Lung (tissue), 11 donors: ENCODE measurements at regions not wholly inside any gene's neighbourhood (a gene's known extent, or its start where the extent isn't known, plus 50 kb on each side); places are given as distances from the start of the nearest gene placed in this dataset.

ENCODE experiments used
- ATAC-seq: fragments of 200-7000 bp; cut with Tn5 transposase; one replicate; pipeline ENCODE4 v1.9.1; 2020; ENCODE audit warnings: moderate number of reproducible peaks; ENCODE audit not compliant: insufficient read depth, low FRiP score
- DNase-seq, 3 donors: peaks; one replicate each; pipeline ENCODE4 v3.0.0-alpha.2; 2013 to 2017
- H3K27ac ChIP-seq, 2 donors: one replicate each; pipeline ENCODE4 v1.5.1; 2013; ENCODE audit warnings: mild to moderate bottlenecking in 2 of 2, moderate library complexity in 2 of 2, control low read depth in 1 of 2, inconsistent platforms in 1 of 2, low read depth in 1 of 2, low read length in 1 of 2
- H3K27me3 ChIP-seq, 3 donors: one replicate each; pipeline ENCODE4 v1.5.1; 2013; ENCODE audit warnings: low read length in 2 of 3; ENCODE audit not compliant: control insufficient read depth in 3 of 3, insufficient read depth in 3 of 3
- H3K36me3 ChIP-seq, 4 donors: one replicate each; pipeline ENCODE4 v1.5.1; 2013; ENCODE audit warnings: low read length in 4 of 4, mild to moderate bottlenecking in 1 of 4, moderate library complexity in 1 of 4; ENCODE audit not compliant: control insufficient read depth in 4 of 4, insufficient read depth in 4 of 4
- H3K4me1 ChIP-seq, 5 donors: one replicate each; pipeline ENCODE4 v1.5.1; 2013; ENCODE audit warnings: low read length in 5 of 5, mild to moderate bottlenecking in 2 of 5, moderate library complexity in 1 of 5; ENCODE audit not compliant: control insufficient read depth in 5 of 5, insufficient read depth in 5 of 5
- H3K4me3 ChIP-seq: one replicate; pipeline ENCODE4 v1.5.1; 2013; ENCODE audit warnings: mild to moderate bottlenecking, control low read depth, moderate library complexity
- H3K9ac ChIP-seq, 2 donors: one replicate each; pipeline ENCODE4 v1.5.1; 2013; ENCODE audit warnings: low read length in 2 of 2, control low read depth in 1 of 2; ENCODE audit not compliant: insufficient read depth in 1 of 2
- H3K9me3 ChIP-seq, 4 donors: one replicate each; pipeline ENCODE4 v1.5.1; 2013; ENCODE audit warnings: low read length in 3 of 4, mild to moderate bottlenecking in 1 of 4, moderate library complexity in 1 of 4; ENCODE audit not compliant: control insufficient read depth in 4 of 4, insufficient read depth in 3 of 4
- CTCF ChIP-seq: IDR thresholded peaks from 2 replicates; pipeline ENCODE4 v1.5.1; 2012; ENCODE audit warnings: mild to moderate bottlenecking; ENCODE audit errors: control extremely low read depth, extremely low read depth
- WGBS, 2 donors: extraction: QIAGEN DNeasy Blood & Tissue Kit; methylation state at CpG; one replicate each; pipeline ENCODE4 v1.1.7; 2013; 5-methylcytosine and 5-hydroxymethylcytosine counted together
- donor health status: control.
- donor health status: control.
- donor health status: Bipolar disorder and iron deficiency.
- donor health status: healthy.
- donor health status: DM: yes; HTN: yes; CAD: no.

DNA sequence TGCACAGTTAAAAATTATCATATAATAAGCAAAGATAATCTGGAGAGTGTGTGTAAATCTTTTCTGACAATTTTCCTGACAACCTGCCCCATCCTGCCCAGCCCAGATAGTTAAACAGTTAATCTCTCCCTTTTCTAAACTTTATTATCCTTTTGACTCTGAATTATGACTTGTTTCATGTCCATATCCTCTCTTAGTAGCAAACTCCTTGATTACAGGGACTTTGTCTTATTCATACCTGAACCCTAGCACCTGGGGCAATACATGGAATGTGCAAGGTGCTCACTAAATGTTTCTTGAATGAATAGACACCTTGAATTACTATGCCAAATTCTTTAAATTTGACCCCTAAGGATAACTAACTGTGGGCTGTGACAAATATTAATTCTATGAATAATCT is 186.7 kb downstream of the FAM170A start:
- Histone ChIP-seq H3K36me3 (no peaks in the 10 kb centered on the region), H3K27ac (no peak overlapping the region), H3K9ac (no peak overlapping the region), H3K9me3 (no peaks in the 10 kb centered on the region), H3K4me3 (no peak overlapping the region), H3K4me1 (no peaks in the 10 kb centered on the region), H3K27me3 (no peaks in the 10 kb centered on the region)
- TF ChIP-seq CTCF = no peak
- ATAC-seq (no peak), DNase-seq (no peak)

DNA sequence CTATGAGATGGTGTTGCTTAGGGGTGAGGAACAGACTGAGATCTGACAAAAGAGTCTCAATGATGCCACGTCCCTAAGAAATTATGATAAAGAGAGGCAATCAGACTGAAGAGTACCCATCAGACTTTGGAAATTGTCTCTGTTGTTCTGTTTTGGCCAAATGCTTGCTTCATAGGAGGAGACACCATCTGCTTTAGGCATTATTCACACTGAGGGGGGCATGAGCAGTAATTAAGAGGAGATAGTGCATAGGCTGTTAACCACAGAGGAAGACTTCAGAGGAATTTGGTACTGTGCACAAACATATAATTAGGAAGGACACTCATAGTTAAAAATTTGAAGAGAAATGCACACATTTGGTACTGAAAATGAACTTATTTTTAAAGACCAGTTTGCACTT is 190.7 kb downstream of the FAM170A start:
- Histone ChIP-seq H3K36me3 (no peaks in the 10 kb centered on the region), H3K4me1 (no peaks in the 10 kb centered on the region), H3K9me3 (no peaks in the 10 kb centered on the region), H3K4me3 (no peak overlapping the region), H3K9ac (no peak overlapping the region), H3K27me3 (no peaks in the 10 kb centered on the region), H3K27ac (no peak overlapping the region)
- DNase-seq = no peak
- 70 to 91% methylated on average over 1 of the region's 1 CpG for WGBS, 2 donors
- ATAC-seq = no peak
- no peak for TF ChIP-seq CTCF

DNA sequence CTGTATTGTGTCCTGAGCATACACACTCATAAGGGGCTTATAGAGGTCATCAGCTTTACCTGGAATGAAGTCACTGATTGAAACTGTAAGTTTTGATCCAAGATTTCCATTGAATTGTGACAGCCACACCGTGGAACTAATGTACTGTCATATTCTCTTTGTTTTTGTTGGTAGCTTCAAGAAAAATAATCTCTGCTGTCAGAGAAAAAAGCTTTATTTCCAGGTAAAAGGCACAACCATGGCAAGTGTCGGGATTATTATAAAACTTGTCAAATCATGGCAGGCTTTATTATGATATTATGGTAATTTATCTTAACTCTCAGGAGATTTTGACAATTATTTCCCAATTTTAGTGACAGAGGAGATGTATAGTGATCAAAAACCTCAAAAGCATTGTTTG is 191.2 kb downstream of the FAM170A start:
- no peak for TF ChIP-seq CTCF
- Histone ChIP-seq H3K9me3 (no peaks in the 10 kb centered on the region), H3K9ac (no peak overlapping the region), H3K4me3 (no peak overlapping the region), H3K36me3 (no peaks in the 10 kb centered on the region), H3K27me3 (no peaks in the 10 kb centered on the region), H3K4me1 (no peaks in the 10 kb centered on the region), H3K27ac (no peak overlapping the region)
- ATAC-seq = no peak
- no peak for DNase-seq
- 72 to 75% methylated on average over 2 of the region's 2 CpGs for WGBS, 2 donors

- no peaks in the 10 kb centered on the region for H3K27me3 ChIP-seq
- no peak overlapping the region for H3K4me3 ChIP-seq
- H3K36me3 ChIP-seq = no peaks in the 10 kb centered on the region
- no peaks in the 10 kb centered on the region for H3K9me3 ChIP-seq
- WGBS, 2 donors = 84 to 85% methylated on average over 3 of the region's 3 CpGs
- DNase-seq = peak in 1 of 3 donors; percentile 11
- H3K4me1 ChIP-seq = no peaks in the 10 kb centered on the region
- no peak for ATAC-seq
- no peak overlapping the region for H3K9ac ChIP-seq
- no peak for TF ChIP-seq CTCF
- H3K27ac ChIP-seq = no peak overlapping the region
These were observed 199.2 kb downstream of the FAM170A start for GRCh38 chr5:119828541-119828940.
